Pons (tissue), 1 donor: ENCODE measurements at regions not wholly inside any gene's neighbourhood (a gene's known extent, or its start where the extent isn't known, plus 50 kb on each side); places are given as distances from the start of the nearest gene placed in this dataset.
"Not testable (repeated sequence)": the region's sequence is repeated elsewhere in the genome, so short reads cannot be mapped to it uniquely, and the experiment has no call there.

Experiments used
- DNase-seq: peaks from one replicate; pipeline ENCODE4 v3.0.0-alpha.2; 2016; ENCODE audit warnings: low spot score

DNA sequence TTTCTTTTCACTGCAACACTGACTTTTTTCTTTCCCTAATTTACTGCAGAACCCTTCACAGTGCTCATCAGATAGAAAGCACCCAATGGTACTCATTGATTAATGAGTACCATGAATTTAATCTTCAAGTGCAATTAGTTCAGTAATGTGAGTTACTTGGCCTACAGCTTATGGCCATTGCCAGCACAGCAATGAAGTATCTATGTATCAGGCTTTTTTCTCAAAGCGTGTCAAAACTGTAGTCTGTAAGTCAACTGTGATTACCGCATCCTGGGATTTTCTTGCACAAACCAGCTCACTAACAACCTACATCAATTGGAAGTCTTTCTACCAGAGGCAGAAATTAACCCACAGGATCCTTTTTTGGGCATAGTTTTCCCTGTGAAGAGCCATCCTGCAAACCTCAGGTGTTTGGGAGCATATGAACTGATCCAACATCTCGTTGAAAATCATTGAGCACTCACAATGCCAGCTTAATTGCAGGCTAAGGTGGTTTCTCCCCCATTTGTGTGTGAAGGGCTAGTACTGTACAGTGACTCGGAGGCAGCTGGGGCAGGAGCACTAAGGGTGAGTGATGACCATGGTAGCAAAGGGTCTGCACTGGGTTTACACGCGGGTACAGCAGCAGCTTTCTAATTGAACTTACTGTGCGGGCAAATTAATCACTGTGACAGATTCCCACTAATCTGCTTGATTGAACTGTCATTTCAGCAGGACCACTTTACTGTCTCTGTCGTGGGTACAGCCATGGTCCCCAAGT is 619.3 kb downstream of the SNAPC1 start:
- DNase-seq = no peak

DNA sequence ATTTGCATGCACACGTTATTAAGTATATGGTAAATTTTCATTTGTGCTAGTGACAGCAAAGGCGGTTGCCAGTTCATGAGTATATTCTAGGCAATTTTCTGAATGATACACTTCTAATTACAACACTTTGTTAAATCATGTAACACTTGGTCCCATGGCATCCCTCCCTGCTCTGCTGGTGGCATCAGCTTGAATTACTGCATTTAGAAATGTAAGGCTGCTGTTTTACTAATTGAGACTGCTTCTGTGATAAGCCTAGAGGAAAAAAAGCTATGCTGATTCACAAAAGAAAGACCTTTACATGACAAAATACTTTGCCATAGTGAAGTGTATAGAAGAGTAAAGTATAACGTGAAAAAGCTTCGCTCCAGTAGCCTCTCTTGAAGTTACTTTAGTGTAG is 636.1 kb downstream of the KCNH5 start:
- no peak for DNase-seq

DNA sequence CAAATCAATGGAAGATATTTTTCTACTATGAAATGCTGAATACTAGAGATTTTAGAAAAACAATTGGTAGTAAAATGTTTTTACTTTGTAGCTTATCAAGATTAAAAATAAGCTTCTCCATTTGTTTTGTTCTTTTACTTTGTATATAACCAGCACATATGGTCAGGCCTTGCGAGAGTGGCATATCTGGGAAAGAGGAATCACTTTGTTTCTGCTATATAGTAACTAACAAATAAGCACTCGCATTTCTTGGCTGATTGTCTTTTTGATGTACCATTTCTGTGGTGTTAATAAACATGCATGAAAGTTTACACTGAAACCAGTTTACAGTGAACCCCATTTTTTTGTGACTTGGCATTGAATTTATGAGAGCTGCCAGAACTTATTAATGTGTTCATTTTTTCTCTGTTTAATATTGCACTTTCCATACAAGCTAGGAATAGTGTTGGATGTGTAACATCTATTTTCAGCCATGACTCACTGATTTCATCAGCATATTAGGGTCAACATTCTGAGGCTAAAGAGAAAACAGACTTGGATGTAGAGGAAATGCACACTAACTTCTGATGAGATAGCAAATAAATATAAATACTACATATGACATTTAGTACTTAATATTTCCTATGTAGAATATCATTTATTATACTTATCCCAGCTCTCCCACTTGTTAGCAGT is 635.5 kb downstream of the KCNH5 start:
- no peak for DNase-seq

DNA sequence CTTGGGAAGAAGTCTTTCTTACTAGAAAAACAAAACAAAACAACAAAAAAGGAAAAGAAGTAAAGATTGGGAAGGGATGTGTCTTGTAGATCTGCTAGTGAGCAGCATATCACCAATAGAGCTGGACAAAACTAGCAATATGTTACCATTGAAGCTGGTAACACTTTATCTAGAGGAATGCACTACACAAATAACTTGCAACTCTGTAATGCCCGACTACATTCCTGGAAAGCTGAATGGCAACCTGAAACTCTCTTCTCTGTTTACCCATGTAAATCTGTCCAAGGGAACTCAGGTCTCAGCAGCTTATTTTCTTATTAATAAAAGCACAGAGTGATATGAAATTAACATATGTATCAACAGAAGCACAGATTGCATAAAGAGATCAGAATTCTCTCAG is 624.4 kb downstream of the KCNH5 start:
- DNase-seq = no peak

DNA sequence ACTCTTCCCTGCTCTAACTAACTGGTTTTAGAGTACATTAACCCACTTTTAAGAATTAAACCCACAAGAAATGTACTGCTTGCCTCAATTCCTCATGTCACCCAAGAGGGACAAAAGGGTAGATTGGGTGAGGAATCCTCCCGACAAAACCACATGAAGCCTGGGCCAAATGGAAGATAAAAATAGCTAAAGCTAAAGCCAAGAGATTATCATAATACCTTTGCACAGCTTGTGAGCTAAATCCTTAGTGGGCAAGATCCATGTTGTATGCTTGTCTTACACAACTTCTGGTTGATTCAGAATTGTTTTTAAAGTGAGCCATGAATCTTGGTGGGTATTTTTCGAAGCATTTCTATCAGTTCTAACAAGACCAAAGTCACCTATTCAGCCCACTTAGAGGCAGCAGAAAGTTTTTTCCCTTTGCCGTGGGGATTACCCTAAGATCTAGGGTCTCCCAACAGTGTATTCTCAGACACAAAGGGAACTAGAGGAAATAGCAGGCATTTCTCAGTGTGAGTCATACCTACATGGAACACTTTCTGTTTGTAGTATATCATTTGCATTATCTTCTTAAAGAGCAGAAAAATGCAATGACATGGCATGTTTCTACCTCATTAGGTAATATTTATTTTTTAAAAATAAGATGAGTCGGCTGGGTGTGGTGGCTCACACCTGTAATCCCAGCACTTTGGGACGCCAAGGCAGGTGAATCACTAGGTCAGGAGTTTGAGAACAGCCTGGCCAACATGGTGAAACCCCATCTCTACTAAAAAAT is 616.6 kb downstream of the KCNH5 start:
- DNase-seq = no peak

DNA sequence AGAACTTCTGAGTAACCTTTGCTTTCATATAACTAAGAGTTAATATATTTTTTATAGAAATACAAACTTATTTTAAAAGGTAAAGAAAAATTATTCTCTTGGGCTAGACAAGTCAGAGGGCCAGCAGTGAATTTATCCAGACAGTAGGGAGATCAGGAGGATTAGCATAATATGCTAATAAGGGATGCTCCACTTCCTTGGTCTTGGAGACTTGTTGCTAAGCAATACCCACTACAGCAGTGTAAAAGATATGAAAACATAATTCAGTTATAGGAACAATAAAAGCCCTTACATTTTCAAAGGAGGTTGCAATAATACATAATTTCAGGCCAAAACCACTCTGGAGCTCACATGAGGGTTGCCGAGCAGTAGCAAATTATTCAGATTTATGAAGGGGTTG is 615.6 kb downstream of the KCNH5 start:
- DNase-seq = no peak

DNA sequence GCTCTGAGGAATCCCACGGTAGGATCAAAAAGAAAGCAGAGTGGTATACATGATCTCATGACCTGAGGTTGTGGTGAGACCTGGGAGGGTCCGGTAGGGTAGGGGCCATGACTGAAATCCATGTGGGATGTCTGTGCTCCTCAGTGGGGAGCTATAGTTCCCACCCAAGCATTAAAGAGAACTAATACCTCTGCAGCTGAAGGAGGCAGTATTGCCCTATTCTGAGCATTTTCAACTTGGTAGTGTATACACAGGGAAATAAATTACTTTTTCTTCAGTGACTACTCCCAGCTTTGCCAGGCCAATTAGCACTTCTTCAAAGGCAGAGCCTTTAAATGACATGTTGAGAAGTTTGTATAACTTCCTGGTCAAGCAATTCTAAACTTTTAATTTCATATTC is 613.8 kb downstream of the KCNH5 start:
- DNase-seq = no peak

DNA sequence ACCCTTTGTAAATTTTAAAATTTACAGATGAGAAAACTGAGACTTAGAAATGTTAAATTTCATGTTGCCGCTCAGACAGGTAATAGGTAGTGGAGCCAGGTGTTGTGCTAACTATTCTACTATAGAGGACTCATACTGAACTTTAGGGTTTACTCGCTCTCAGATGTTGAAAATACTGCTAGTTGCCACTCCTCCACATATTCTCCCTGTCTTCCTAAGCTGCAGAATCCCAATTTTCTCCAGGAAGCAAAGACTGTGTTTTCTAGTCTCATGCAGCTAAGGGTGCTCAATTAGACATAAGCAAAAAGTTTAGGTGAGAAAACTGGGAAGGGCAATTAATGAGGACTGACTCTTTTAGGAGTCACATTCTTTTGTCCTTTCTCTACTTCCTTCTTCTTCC is 612.3 kb downstream of the KCNH5 start:
- no peak for DNase-seq

DNA sequence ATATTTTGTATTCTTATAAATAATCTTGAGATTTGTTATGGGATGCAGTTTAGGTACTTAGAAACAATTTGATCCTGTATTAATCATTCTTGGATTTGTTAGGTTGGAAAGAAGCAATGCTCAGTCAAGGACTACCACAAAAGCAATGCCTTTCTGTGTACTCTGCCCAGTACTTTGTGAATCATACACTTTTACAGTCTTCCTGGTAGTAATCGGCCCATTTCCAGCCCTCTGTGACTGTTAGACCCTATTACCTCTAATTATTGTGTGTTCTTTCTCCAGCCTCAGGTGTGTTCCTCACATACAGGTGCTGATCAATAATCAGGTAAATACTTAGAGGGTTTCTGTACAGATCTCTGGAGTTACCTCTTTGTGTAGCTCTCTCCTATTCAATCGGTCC is 609.0 kb downstream of the KCNH5 start:
- no peak for DNase-seq

DNA sequence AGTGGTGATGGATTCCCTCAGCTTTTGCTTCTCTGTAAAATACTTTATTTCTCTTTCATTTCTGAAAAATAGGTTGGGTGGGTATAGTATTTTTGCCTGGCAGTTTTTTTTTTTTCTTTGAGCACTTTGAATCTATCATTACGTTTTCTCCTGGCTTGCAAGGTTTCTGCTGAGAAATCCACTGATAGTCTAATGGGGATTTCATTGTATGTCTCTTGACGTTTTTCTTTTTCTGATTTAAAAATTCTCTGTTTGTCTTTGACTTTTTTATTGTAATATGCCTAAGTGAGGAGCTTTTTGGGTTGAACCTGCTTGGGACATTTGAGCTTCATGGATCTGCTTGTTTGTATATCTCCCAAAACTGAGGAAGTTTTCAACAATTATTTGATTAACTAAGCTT is 606.0 kb downstream of the KCNH5 start:
- DNase-seq = no peak

DNA sequence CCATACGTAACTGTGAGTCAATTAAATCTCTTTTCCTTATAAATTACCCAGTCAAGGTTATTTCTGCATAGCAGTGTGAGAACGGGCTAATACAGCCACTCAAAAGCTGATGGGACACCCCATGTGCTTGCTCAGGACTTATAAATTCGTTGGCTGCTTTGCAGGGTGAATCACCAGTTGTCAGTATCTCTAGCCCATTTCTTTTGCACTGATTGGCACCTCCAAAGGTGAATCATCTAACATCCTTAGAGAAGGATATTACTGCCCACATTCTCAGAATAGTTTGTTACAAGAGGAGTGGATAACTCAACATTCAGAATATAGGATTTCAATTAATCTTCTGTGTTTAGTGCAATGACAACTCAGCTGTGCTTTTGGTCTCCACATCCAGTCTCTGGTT is 601.5 kb downstream of the KCNH5 start:
- no peak for DNase-seq

DNA sequence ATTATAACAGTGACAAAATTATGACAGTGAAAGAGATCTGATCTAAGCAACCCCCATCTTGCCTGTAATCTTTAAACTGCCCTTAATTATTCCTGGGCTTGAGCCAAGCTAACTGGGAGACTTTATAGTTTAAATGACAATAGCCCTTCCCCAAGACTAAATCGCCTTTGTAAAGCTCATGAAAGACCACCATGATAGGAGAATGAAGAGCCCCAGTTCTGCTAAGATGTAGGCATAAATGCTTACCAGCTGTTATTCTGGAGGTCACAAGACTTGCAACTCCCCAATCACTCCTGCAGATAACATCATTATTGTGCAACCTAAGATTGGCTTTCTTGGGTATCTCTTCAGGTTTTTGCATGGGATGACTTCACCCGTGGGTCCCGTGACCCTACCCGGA is 599.7 kb downstream of the KCNH5 start:
- DNase-seq = no peak

DNA sequence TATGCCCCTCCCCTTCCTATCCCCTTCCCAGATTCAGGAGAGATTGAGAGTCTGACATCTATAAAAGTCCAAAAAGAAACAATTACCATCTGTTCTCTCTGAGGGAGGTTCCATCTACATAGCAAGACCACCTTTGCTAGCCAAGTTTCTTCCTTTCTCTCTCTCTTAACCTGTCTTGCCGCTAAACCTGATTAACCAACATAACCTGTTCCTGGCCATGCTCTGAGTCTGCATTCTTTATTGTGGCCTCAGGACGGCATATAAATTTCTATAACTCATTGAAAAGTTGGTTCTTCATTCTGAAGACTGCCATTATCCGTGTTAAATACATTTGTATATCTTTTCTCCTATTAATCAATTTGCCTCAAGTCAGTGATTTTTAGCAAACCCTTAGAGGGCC is 594.0 kb downstream of the KCNH5 start:
- DNase-seq = no peak

DNA sequence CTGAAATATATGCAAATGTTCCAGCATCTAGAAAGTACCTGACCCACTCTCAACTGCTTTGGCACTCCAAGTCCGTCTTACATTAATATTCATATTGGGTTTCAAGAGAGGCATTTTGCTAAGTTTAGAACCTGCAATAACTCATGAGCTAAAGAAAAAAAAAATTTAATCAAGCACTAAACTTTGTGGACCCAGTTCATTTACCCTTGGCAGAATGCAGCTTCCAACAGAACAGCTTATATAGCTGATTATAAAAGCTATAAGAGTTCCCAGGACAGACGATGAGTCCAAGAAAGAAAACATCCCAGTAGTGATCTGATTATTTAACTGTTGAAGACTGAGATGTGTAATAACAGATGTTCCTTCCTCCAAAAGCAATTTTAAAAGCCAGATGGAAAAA is 592.0 kb downstream of the KCNH5 start:
- no peak for DNase-seq

DNA sequence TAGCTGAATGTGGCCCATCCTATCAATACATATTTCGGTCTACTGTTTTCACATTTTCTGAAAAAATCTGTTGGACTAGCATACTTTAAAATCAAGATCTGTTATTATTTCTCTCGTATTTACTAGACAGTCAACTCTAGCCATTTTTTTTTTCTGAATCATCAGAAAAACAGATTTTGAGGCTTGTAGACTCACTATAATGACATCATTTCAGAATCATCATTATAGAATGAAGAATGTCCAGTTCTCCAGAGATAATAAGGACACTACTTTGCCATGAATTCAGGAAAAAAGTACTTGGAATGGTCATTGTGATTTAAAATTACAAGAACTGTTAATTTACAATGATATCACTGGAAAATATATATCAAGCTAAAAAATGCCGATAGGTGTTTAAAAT is 589.8 kb downstream of the KCNH5 start:
- no peak for DNase-seq

DNA sequence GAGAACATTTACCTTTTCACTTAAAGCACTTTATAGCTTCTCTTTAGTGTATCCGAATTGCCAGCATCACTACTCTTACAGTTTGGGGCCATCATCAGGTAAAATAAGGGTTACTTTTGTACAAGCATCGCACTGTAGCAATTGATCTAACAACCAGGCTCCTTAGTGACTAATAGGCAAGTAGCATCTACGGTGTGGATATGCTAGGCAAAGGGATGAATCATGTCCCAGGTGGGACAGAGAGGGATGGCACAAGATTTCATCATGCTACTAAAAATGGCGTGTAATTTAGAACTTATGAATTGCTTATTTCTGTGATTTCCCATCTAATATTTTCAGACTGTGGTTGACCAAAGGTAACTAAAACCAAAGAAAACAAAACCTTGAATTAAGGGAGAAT is 582.3 kb downstream of the KCNH5 start:
- peak; percentile 1 for DNase-seq

DNA sequence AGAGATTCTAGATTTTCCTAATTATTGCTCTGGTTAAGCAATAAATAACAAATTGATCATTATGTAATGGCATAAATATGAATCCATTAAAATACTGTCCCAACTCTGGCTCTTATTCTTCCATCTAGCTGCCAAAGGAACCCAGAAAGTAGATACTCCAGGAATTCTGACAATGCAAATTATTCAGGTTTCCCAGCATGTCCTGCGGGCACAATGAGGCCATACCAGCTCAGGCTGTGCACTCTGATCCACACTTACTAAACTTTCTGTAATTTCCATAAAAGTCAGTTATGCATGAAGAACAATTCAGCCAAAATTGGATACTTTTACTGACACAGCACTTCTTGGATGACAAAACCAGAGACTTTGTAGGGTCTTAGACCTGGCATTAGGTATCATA is 576.3 kb downstream of the KCNH5 start:
- DNase-seq = no peak

DNA sequence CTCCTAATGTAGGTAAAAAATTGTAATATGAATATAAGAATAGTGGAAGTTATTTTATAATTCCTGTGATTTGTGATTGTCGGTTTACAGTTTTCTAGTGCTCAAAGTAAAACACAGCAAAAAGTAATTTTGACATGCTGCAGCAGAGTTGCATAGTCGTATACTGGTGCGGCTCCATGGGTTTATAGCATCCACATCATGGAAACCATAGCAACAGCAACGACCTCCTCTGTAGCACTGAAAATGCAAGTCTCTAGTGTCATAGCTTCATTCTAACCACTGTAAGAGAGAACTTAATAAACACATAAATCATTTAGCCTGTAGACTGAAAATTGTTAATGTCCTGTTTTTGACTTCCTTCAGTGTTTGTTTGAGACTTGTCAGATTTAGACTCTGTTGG is 574.3 kb downstream of the KCNH5 start:
- DNase-seq = no peak

DNA sequence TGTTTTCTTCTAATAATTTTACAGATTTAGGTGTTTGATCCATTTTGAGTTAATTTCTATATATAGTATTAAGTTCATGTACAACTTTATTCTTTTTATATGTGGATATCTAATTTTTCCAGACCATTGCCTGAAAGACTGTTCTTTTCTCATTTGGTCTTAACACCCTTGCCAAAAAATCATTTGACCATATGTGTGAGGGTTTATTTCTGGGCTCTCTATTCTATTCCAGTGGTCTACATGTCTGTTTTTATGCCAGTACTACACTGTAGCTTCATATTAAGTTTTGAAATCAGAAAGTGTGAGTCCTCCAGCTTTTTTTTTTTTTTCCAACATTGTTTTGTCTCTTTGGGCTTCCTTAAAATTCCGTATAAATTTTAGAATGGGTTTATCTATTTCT is 554.1 kb downstream of the KCNH5 start:
- DNase-seq = no peak

DNA sequence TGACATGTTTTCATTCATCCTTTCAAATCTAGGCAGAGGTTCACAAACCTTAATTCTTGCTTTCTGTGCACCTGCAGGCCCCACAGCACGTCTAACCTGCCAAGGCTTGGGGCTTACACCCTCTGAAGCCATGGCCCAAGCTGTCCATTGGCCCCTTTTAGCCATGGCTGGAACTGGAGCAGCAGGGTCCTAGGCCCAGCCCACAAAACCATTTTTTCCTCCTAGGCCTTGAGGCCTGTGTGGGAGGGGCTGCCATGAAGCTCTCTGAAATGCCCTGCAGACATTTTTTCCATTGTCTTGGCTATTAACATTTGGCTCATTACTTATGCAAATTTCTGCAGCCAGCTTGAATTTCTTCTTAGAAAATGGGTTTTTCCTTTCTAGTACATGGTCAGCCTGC is 547.5 kb downstream of the KCNH5 start:
- no peak for DNase-seq

DNA sequence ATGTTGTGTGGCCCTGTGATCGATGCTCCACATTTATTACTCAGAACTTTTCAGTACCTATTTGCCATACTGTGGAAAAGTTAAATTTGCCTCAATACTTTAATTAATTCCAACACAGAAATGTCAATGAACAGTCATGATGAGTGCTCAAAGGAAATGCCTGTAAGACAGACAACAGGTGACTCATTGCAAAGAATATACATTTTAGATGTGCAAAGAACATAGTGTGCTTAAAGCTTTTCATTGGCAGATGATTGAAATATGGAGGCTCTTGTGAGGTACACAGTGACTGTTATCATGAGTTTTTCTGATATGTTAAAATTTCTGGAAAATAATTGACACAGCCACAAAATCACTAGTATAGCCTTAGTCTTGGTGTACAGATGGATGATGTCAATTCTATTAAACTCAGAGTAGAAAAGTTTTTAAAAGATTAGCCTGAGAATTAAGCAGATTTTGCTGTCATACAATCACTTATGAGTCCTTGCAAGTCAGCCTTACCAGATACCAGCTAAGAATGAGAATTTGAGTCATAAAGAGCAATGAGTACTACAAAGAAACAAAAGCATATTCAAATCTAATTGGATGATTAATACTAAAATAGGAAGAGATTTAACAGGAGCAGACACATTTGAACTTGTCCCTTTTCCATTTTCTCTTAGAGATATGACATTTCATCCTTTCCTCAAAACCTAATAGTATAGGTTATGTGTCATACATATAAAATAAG is 544.1 kb downstream of the KCNH5 start:
- no peak for DNase-seq

DNA sequence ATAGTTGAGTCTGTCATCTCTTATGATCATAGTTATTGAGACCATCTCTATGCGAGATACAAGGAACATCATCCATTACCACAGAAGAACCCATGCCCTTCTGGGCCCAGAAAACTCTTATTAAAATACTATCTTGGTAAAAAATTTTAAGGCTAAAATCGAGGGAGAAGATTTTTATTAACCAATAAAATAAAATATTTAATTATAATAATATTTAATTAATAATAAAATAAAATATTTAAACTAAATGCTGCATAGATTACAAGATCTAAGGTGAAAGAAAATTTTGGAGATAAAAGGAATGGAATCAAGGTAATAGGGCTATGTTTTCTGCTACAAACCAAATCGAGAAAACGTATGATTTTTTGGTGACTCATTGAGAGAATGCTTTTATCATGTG is 540.2 kb downstream of the KCNH5 start:
- no peak for DNase-seq

DNA sequence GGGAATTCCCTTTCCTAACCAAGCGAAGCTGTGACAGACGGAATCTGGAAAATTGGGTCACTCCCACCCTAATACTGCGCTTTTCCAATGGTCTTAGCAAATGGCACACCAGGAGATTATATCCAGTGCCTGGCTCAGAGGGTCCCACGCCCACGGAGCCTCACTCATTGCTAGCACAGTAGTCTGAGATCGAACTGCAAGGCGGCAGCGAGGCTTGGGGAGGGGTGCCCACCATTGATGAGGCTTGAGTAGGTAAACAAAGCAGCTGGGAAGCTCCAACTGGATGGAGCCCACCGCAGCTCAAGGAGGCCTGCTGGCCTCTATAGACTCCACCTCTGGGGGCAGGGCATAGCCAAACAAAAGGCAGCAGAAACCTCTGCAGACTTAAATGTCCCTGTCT is 523.9 kb downstream of the KCNH5 start:
- not testable (repeated sequence) for DNase-seq
